PFSK-1 (cell line): ENCODE measurements at regions not wholly inside any gene's neighbourhood (a gene's known extent, or its start where the extent isn't known, plus 50 kb on each side); places are given as distances from the start of the nearest gene placed in this dataset.

Experiments
- FOXP2 ChIP-seq: optimal IDR thresholded peaks from 2 replicates; pipeline ENCODE3; 2011; ENCODE audit warnings: borderline replicate concordance, control low read depth, inconsistent platforms; ENCODE audit not compliant: insufficient read depth; ENCODE audit errors: extremely low read length, extremely low read depth
- POLR2AphosphoS5 ChIP-seq: IDR thresholded peaks from 2 replicates; pipeline ENCODE4 v1.6.1; 2012; ENCODE audit warnings: low read depth, mild to moderate bottlenecking, control low read depth, low read length, moderate library complexity
- SIN3A ChIP-seq: IDR thresholded peaks from 2 replicates; pipeline ENCODE4 v1.6.1; 2012; ENCODE audit warnings: mild to moderate bottlenecking, low read length, moderate library complexity, borderline replicate concordance; ENCODE audit not compliant: insufficient read depth
- TAF1 ChIP-seq: IDR thresholded peaks from 2 replicates; pipeline ENCODE4 v1.6.1; 2012; ENCODE audit warnings: low read length, control low read depth, borderline replicate concordance; ENCODE audit not compliant: insufficient read depth
- TF ChIP-seq, protein P1 (sequence below), 2 experiments: IDR thresholded peaks; 2 replicates each; pipeline versions ENCODE4 v1.6.1 to v1.8.0; 2011 to 2012; ENCODE audit warnings: low read depth in 2 of 2, low read length in 2 of 2, control low read depth in 1 of 2, inconsistent platforms in 1 of 2, mild to moderate bottlenecking in 1 of 2, moderate library complexity in 1 of 2; ENCODE audit not compliant: insufficient read depth in 1 of 2

- TF ChIP-seq, protein P1, sequence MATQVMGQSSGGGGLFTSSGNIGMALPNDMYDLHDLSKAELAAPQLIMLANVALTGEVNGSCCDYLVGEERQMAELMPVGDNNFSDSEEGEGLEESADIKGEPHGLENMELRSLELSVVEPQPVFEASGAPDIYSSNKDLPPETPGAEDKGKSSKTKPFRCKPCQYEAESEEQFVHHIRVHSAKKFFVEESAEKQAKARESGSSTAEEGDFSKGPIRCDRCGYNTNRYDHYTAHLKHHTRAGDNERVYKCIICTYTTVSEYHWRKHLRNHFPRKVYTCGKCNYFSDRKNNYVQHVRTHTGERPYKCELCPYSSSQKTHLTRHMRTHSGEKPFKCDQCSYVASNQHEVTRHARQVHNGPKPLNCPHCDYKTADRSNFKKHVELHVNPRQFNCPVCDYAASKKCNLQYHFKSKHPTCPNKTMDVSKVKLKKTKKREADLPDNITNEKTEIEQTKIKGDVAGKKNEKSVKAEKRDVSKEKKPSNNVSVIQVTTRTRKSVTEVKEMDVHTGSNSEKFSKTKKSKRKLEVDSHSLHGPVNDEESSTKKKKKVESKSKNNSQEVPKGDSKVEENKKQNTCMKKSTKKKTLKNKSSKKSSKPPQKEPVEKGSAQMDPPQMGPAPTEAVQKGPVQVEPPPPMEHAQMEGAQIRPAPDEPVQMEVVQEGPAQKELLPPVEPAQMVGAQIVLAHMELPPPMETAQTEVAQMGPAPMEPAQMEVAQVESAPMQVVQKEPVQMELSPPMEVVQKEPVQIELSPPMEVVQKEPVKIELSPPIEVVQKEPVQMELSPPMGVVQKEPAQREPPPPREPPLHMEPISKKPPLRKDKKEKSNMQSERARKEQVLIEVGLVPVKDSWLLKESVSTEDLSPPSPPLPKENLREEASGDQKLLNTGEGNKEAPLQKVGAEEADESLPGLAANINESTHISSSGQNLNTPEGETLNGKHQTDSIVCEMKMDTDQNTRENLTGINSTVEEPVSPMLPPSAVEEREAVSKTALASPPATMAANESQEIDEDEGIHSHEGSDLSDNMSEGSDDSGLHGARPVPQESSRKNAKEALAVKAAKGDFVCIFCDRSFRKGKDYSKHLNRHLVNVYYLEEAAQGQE (IDR thresholded peaks at IDR 0.05; ENCODE audit: insufficient read depth in 1 of 2, low read depth in 2 of 2, low read length in 2 of 2), result no peak
- TF ChIP-seq TAF1, result no peak
- TF ChIP-seq SIN3A, result no peak
- no peak for TF ChIP-seq FOXP2
- TF ChIP-seq POLR2AphosphoS5, result no peak
These were observed 171.7 kb downstream of the C9orf152 start for GRCh38 chr9:110036286-110036685.

- TF ChIP-seq, protein P1 (IDR thresholded peaks at IDR 0.05; ENCODE audit: insufficient read depth in 1 of 2, low read depth in 2 of 2, low read length in 2 of 2), result no peak
- no peak for TF ChIP-seq SIN3A
- TF ChIP-seq FOXP2, result no peak
- no peak for TF ChIP-seq TAF1
- TF ChIP-seq POLR2AphosphoS5, result no peak
These were observed 167.2 kb downstream of the C9orf152 start for GRCh38 chr9:110040788-110041187.

DNA sequence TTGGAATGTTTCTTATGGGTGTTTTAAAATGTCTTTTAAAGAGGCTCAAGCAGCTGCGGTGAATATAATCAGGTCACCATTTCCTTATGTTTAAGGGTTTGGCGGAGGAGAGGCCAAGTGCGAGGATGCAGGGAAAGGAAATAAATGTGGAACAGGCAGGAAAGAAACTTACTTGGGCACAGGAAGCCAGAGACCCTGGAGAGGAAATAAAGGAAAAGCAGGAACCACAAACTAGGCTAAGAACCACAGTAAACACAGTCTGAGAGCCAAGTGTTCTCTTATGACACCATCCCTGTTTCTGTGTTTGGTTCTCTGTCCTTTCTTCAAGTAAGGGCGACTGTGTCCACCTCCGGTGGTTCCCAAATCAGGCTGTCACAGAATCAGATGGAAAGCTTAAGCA lies 166.5 kb downstream of the C9orf152 start:
- TF ChIP-seq TAF1 (no peak), FOXP2 (no peak), SIN3A (no peak), POLR2AphosphoS5 (no peak)
- TF ChIP-seq, protein P1 (IDR thresholded peaks at IDR 0.05; ENCODE audit: insufficient read depth in 1 of 2, low read depth in 2 of 2, low read length in 2 of 2), result no peak

- TF ChIP-seq TAF1 (no peak), POLR2AphosphoS5 (no peak), SIN3A (no peak), FOXP2 (no peak)
- TF ChIP-seq, protein P1 (IDR thresholded peaks at IDR 0.05; ENCODE audit: insufficient read depth in 1 of 2, low read depth in 2 of 2, low read length in 2 of 2), result no peak
These were observed 160.6 kb downstream of the C9orf152 start for GRCh38 chr9:110047232-110047954.

GRCh38 chr9:110047955-110048402 lies 160.0 kb downstream of the C9orf152 start:
- no peak for TF ChIP-seq FOXP2
